ENCODE measurements at regions not wholly inside any gene's neighbourhood (a gene's known extent, or its start where the extent isn't known, plus 50 kb on each side); places are given as distances from the start of the nearest gene placed in this dataset.
A peak's percentile ranks its signal among the peaks of the same experiment; 100 is the strongest.

DNA sequence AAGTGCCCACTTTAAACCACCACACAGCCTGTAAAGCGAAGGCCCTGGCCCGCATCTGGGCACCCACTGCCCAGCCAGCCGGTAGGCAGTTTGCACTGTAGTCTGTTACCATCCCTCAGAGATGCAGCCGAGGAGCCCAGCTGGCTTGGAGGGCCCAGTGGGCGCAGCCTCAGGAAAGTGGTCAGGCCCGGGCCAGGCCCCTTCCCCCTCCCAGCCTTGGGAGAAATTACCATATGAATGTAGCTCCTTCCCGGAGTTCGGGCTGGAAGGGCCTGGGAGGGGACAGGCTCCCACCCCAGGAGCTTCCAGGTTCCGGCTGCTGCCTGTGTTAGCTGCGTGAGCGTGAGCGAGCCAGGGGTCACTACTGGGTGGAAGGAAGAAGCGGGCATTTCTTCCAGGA lies 325.4 kb downstream of the SEC14L1 start:
- no peak for FAIRE-seq
- no TSS peak for BruUV-seq (replicated peaks)
- Histone ChIP-seq H3K27me3 (ENCODE audit: control insufficient read depth in 2 of 2, insufficient read depth in 2 of 2, low read length in 2 of 2) (no peaks in the 10 kb centered on the region), H4K20me1 (replicated peaks; ENCODE audit: control insufficient read depth, insufficient read depth, low read length) (peaks cover 15% of the 10 kb centered on the region; the same call in 1 of the 2 replicates), H2AFZ (ENCODE audit: low read depth, low read length) (no peak overlapping the region), H3K79me2 (ENCODE audit: control insufficient read depth, insufficient read depth, low read length) (peaks cover 77% of the 10 kb centered on the region), H3K9me3 (replicated peaks; ENCODE audit: control insufficient read depth, insufficient read depth, low read depth, low read length) (no peaks in the 10 kb centered on the region), H3K9me1 (ENCODE audit: control insufficient read depth, insufficient read depth, low read length) (no peaks in the 10 kb centered on the region), H3K4me1 (replicated peaks in 1 of 2; ENCODE audit: control insufficient read depth in 2 of 2, insufficient read depth in 2 of 2, low read length in 2 of 2) (peaks cover 24 to 39% of the 10 kb centered on the region in 2 experiments), H3K4me3 (no peak overlapping the region), H3K27ac (ENCODE audit: extremely low read depth, low read depth, low read length) (peak overlapping the region; percentile 12; the same call in 2 of the 3 replicates), H3K9ac (ENCODE audit: insufficient read depth in 1 of 2, low read depth in 2 of 2, low read length in 2 of 2) (peak overlapping the region in 1 of 2 experiments; percentile 77; a peak in 2 of 4 replicates), H3K36me3 (ENCODE audit: control insufficient read depth, insufficient read depth, low read length) (peaks cover 14% of the 10 kb centered on the region; the same call in 1 of the 3 replicates), H3K4me2 (ENCODE audit: insufficient read depth, low read length) (no peak overlapping the region)
- no peak for TF ChIP-seq ILK (tag; IDR thresholded peaks at IDR 0.05; ENCODE audit: borderline replicate concordance, low read depth)
- TF ChIP-seq GTF2F1 (IDR thresholded peaks at IDR 0.05; ENCODE audit: low read depth, low read length) = no peak
- no peak for TF ChIP-seq ZNF785 (CRISPR knock-in tag; IDR thresholded peaks at IDR 0.05)
- no peak for TF ChIP-seq ZNF586 (CRISPR knock-in tag; conservative IDR thresholded peaks at IDR 0.05)
- TF ChIP-seq, protein P1, sequence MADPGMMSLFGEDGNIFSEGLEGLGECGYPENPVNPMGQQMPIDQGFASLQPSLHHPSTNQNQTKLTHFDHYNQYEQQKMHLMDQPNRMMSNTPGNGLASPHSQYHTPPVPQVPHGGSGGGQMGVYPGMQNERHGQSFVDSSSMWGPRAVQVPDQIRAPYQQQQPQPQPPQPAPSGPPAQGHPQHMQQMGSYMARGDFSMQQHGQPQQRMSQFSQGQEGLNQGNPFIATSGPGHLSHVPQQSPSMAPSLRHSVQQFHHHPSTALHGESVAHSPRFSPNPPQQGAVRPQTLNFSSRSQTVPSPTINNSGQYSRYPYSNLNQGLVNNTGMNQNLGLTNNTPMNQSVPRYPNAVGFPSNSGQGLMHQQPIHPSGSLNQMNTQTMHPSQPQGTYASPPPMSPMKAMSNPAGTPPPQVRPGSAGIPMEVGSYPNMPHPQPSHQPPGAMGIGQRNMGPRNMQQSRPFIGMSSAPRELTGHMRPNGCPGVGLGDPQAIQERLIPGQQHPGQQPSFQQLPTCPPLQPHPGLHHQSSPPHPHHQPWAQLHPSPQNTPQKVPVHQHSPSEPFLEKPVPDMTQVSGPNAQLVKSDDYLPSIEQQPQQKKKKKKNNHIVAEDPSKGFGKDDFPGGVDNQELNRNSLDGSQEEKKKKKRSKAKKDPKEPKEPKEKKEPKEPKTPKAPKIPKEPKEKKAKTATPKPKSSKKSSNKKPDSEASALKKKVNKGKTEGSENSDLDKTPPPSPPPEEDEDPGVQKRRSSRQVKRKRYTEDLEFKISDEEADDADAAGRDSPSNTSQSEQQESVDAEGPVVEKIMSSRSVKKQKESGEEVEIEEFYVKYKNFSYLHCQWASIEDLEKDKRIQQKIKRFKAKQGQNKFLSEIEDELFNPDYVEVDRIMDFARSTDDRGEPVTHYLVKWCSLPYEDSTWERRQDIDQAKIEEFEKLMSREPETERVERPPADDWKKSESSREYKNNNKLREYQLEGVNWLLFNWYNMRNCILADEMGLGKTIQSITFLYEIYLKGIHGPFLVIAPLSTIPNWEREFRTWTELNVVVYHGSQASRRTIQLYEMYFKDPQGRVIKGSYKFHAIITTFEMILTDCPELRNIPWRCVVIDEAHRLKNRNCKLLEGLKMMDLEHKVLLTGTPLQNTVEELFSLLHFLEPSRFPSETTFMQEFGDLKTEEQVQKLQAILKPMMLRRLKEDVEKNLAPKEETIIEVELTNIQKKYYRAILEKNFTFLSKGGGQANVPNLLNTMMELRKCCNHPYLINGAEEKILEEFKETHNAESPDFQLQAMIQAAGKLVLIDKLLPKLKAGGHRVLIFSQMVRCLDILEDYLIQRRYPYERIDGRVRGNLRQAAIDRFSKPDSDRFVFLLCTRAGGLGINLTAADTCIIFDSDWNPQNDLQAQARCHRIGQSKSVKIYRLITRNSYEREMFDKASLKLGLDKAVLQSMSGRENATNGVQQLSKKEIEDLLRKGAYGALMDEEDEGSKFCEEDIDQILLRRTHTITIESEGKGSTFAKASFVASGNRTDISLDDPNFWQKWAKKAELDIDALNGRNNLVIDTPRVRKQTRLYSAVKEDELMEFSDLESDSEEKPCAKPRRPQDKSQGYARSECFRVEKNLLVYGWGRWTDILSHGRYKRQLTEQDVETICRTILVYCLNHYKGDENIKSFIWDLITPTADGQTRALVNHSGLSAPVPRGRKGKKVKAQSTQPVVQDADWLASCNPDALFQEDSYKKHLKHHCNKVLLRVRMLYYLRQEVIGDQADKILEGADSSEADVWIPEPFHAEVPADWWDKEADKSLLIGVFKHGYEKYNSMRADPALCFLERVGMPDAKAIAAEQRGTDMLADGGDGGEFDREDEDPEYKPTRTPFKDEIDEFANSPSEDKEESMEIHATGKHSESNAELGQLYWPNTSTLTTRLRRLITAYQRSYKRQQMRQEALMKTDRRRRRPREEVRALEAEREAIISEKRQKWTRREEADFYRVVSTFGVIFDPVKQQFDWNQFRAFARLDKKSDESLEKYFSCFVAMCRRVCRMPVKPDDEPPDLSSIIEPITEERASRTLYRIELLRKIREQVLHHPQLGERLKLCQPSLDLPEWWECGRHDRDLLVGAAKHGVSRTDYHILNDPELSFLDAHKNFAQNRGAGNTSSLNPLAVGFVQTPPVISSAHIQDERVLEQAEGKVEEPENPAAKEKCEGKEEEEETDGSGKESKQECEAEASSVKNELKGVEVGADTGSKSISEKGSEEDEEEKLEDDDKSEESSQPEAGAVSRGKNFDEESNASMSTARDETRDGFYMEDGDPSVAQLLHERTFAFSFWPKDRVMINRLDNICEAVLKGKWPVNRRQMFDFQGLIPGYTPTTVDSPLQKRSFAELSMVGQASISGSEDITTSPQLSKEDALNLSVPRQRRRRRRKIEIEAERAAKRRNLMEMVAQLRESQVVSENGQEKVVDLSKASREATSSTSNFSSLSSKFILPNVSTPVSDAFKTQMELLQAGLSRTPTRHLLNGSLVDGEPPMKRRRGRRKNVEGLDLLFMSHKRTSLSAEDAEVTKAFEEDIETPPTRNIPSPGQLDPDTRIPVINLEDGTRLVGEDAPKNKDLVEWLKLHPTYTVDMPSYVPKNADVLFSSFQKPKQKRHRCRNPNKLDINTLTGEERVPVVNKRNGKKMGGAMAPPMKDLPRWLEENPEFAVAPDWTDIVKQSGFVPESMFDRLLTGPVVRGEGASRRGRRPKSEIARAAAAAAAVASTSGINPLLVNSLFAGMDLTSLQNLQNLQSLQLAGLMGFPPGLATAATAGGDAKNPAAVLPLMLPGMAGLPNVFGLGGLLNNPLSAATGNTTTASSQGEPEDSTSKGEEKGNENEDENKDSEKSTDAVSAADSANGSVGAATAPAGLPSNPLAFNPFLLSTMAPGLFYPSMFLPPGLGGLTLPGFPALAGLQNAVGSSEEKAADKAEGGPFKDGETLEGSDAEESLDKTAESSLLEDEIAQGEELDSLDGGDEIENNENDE (IDR thresholded peaks at IDR 0.05; ENCODE audit: low read depth, low read length) = no peak
- DNase-seq (ENCODE audit: extremely low read depth in 1 of 4, low spot score in 3 of 4) = no peak
- intact Hi-C loops (cut with micrococcal nuclease) = no loop called here
- ATAC-seq = no peak
- CTCF ChIA-PET (ENCODE audit: low intra/inter-chr PET ratio) = no interaction called here
- POLR2A ChIA-PET = interaction anchor here (1.6 kb wide), 1 partner anchor 12 kb away, joined by 5 read pairs; no protein-coding TSS in a partner anchor
- in situ Hi-C loops (cut with MboI) = no loop called here
- WGBS (ENCODE audit: insufficient coverage, low coverage, missing lambda C conversion rate) = 94% methylated on average over 12 of the region's 13 CpGs
